ENCODE measurements at regions not wholly inside any gene's neighbourhood (a gene's known extent, or its start where the extent isn't known, plus 50 kb on each side); places are given as distances from the start of the nearest gene placed in this dataset.

DNA sequence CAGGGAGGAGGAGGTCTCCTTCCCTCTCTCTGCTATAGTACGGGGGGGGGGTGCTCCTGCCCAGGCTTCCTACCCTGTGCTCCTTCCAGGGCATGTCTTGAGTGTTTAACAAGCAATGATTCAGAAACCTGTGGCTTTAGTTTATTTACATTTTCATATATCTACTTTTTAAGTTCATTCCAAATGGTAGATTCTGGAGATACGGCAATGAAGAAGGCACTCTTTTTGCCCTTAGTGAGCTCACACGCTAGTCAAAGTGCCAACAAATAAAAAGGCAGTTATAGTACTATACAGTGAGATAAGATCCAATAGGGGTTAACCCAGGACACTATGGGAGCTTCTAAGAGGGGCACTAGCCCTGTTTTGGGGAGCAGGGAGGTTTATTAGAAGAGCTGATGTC is 169.3 kb upstream of the CACNA1E start:
- H3K4me1 ChIP-seq: no peaks in the 10 kb centered on the region
- DNase-seq: no peak
- no peaks in the 10 kb centered on the region; the same call in 1 of the 2 replicates for H3K9me3 ChIP-seq
- H3K4me3 ChIP-seq (ENCODE audit: low read depth, low read length): no peak overlapping the region
- H3K27me3 ChIP-seq: peaks cover 48% of the 10 kb centered on the region
- no peaks in the 10 kb centered on the region for H3K36me3 ChIP-seq
- TF ChIP-seq, protein P1, sequence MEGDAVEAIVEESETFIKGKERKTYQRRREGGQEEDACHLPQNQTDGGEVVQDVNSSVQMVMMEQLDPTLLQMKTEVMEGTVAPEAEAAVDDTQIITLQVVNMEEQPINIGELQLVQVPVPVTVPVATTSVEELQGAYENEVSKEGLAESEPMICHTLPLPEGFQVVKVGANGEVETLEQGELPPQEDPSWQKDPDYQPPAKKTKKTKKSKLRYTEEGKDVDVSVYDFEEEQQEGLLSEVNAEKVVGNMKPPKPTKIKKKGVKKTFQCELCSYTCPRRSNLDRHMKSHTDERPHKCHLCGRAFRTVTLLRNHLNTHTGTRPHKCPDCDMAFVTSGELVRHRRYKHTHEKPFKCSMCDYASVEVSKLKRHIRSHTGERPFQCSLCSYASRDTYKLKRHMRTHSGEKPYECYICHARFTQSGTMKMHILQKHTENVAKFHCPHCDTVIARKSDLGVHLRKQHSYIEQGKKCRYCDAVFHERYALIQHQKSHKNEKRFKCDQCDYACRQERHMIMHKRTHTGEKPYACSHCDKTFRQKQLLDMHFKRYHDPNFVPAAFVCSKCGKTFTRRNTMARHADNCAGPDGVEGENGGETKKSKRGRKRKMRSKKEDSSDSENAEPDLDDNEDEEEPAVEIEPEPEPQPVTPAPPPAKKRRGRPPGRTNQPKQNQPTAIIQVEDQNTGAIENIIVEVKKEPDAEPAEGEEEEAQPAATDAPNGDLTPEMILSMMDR (IDR thresholded peaks at IDR 0.05; ENCODE audit: low read depth, low read length): no peak

DNA sequence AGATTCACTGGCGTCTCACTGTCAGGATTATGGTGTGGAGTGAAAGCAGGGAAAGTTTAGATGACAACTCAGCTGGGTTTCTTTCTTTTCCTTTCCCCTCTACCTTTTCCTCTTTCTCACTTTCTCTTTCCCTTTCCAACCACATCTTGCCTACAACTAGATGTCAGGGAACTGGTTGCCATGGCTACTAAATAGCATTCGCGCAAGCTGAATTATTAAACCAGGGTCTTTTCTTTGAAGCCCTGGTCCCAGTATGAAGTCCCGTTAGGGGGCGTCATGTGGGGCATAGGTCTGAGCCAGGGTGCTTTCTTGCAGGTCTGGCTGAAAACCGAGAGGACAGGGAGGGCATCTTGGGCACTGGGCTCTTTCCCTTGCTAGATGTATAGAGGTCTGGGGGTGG is 168.4 kb upstream of the CACNA1E start:
- no peak for DNase-seq
- H3K27me3 ChIP-seq: peaks cover 56% of the 10 kb centered on the region

DNA sequence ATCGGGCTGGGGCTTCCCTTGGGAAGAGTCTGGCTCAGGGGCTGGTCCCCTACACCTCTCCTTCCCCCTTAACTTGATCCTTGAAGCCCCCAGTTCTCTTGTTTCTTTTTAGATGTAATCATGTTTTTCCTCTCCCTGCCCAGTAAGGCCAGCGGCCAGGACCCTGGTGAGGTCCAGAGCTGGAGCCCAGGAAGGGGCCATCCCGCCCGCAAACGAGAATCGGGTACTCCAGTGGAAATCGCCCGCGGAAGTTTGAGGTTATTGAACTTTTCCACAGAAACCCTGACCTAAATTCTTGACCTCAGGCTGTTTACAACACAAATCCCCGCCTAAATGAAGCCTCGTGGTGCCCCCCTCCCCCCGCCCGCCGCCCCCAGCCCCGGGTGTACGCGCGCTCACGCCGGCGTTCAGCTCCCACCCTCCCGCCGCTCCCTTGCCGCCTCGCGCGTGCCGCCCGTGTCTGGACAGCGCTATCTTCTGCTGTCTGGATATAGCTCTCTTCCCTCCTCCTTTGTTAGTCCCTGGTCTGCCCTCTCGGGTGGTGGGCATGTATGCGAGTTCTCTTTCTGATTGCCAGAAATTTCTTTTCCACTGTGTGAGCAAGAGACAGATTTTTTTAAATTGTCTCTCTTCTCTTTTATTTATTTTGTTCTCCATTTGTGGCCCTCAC is 165.9 kb upstream of the CACNA1E start:
- no peak overlapping the region for H3K4me3 ChIP-seq (ENCODE audit: low read depth, low read length)
- H3K9me3 ChIP-seq: no peaks in the 10 kb centered on the region; the same call in 1 of the 2 replicates
- no peaks in the 10 kb centered on the region for H3K36me3 ChIP-seq
- no peak for DNase-seq
- H3K4me1 ChIP-seq: no peaks in the 10 kb centered on the region
- H3K27me3 ChIP-seq: peaks cover 59% of the 10 kb centered on the region
- TF ChIP-seq, protein P1 (IDR thresholded peaks at IDR 0.05; ENCODE audit: low read depth, low read length): no peak

More for the DNA sequence above, 168.4 kb upstream of the CACNA1E start:
- TF ChIP-seq, protein P1 (IDR thresholded peaks at IDR 0.05; ENCODE audit: low read depth, low read length): no peak
- no peaks in the 10 kb centered on the region; the same call in 1 of the 2 replicates for H3K9me3 ChIP-seq
- no peak overlapping the region for H3K4me3 ChIP-seq (ENCODE audit: low read depth, low read length)
- H3K36me3 ChIP-seq: no peaks in the 10 kb centered on the region
- H3K4me1 ChIP-seq: no peaks in the 10 kb centered on the region

DNA sequence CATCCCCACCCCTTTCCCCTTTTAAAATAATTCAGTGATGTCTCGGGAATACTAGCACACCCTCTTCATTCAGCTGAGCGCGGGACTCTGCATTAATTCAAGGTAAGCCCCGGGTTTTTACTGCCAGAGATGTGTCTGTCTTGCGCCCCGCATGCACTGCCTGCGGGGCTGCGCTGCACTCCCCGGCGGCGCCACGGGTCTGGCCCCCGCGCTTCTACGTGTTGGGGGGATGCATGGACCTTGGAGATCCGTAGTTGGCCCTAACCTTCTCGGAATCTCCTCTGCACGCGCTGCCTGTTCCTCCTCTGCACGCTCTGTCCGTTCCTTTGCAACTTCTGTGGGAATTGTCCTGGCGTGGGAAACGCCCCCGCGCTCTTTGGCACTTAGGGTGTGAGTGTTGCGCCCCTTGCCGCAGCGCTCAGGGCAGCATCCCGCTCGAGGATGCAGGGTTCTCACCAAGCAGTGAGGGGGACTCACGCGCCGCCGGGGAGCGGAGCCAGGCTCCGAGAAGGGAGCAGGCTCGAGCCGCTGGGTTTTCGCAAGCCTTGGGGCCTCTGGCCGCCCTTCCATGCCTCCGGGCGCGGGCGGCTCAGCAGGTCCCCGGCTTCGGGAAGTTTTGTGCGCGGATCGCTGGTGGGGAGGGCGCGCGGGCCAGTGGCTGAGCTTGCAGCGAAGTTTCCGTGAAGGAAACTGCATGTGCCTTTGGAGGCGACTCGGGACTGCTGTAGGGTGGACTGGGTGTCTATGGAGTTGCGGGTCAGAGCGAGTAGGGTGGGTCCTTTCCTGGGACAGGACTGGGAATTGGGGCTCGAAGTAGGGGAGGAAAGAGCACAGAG is 165.1 kb upstream of the CACNA1E start:
- H3K36me3 ChIP-seq: no peaks in the 10 kb centered on the region
- H3K4me1 ChIP-seq: no peaks in the 10 kb centered on the region
- TF ChIP-seq, protein P1 (IDR thresholded peaks at IDR 0.05; ENCODE audit: low read depth, low read length): no peak
- no peak overlapping the region for H3K4me3 ChIP-seq (ENCODE audit: low read depth, low read length)
- H3K9me3 ChIP-seq: no peaks in the 10 kb centered on the region; the same call in 1 of the 2 replicates
- H3K27me3 ChIP-seq: peaks cover 59% of the 10 kb centered on the region
- DNase-seq: no peak

DNA sequence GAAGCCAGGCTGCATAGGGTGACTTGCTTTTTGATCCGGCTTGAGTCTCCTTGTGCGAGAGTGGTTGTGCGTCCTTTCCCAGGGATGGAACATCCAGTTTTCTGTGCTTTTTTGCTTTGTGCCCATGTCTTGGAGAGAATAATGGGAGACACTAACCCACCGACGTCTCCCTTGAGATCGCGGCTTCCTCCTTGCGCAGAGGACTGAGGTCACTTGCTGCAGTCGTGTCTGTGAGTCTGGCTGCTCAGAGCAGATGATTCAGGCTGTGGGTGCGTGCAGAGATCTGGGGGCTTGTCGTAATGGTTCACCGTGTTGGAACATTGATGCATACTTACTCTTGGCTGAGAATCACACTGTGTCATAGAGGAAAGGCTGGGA is 164.5 kb upstream of the CACNA1E start:
- H3K27me3 ChIP-seq: peaks cover 54% of the 10 kb centered on the region
- no peaks in the 10 kb centered on the region for H3K9me3 ChIP-seq
- TF ChIP-seq, protein P1 (IDR thresholded peaks at IDR 0.05; ENCODE audit: low read depth, low read length): no peak
- DNase-seq: no peak
- H3K36me3 ChIP-seq: no peaks in the 10 kb centered on the region
- H3K4me3 ChIP-seq (ENCODE audit: low read depth, low read length): no peak overlapping the region
- no peaks in the 10 kb centered on the region for H3K4me1 ChIP-seq

DNA sequence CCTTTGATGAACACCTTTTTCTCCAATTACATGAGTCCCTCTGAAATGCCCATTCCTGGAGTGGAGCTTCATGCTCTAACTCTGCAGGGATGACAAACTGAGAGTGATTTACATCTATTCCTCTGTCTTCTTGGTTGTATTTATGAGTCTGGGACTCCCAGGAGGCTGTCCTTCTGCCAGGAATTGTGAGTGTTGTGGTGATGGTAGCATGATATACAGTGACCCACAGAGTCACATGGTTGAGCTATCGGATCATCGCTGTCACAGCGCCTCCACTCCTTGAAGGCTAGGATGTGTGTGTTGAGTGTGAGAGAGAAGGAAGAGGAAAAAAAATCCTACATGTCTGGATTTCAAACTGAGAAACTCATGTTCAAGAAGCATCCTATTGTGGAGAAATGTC is 163.4 kb upstream of the CACNA1E start:
- no peaks in the 10 kb centered on the region for H3K9me3 ChIP-seq
- TF ChIP-seq, protein P1 (IDR thresholded peaks at IDR 0.05; ENCODE audit: low read depth, low read length): no peak
- H3K36me3 ChIP-seq: no peaks in the 10 kb centered on the region
- DNase-seq: no peak
- no peak overlapping the region for H3K4me3 ChIP-seq (ENCODE audit: low read depth, low read length)
- H3K4me1 ChIP-seq: no peaks in the 10 kb centered on the region
- peaks cover 44% of the 10 kb centered on the region for H3K27me3 ChIP-seq
